SK-N-SH (cell line): ENCODE measurements at regions not wholly inside any gene's neighbourhood (a gene's known extent, or its start where the extent isn't known, plus 50 kb on each side); places are given as distances from the start of the nearest gene placed in this dataset.

Source experiments
- CTCF ChIA-PET: fragments of 300-600, 350-600 bp; formaldehyde crosslinking; extraction: SDS; loops from one replicate; lab custom pipeline; 2021; lab: Yijun Ruan, JAX
- POLR2A ChIA-PET: fragments of 350-600 bp; sonication (Branson Sonifier 250); formaldehyde crosslinking; extraction: SDS; loops from one replicate; lab custom pipeline; 2020; ENCODE audit warnings: antibody characterized with exemption, inconsistent platforms; lab: Yijun Ruan, JAX
- DNase-seq: peaks from one replicate; pipeline ENCODE4 v3.0.0; 2012
- H2AFZ ChIP-seq: fragments of 200-600 bp; sonication (generic); 2 replicates; pipeline ENCODE4 v1.8.1; 2016; ENCODE audit warnings: antibody characterized with exemption, mild to moderate bottlenecking, low read depth
- H3F3A ChIP-seq: fragments of 200-600 bp; sonication (generic); replicated peaks from 2 replicates; pipeline ENCODE3; 2016; ENCODE audit warnings: antibody characterized with exemption, mild to moderate bottlenecking; ENCODE audit not compliant: insufficient read depth
- H3K27ac ChIP-seq, 2 experiments: fragments of 200-500 bp in 1 of 2; fragments of 200-600 bp in 1 of 2; sonication (Bioruptor generic) in 1 of 2; sonication (generic), shearing (Covaris generic) in 1 of 2; 2 replicates each; pipeline versions ENCODE4 v1.5.1 to v1.6.1; 2014 to 2016; ENCODE audit warnings: low read depth in 2 of 2, inconsistent platforms in 1 of 2, low read length in 1 of 2, mild to moderate bottlenecking in 1 of 2, mixed read lengths in 1 of 2
- H3K27me3 ChIP-seq: fragments of 200-600 bp; sonication (generic), shearing (Covaris generic); 2 replicates; pipeline ENCODE4 v1.6.1; 2016; ENCODE audit warnings: mixed run types; ENCODE audit not compliant: insufficient read depth
- H3K36me3 ChIP-seq, 2 experiments: fragments of 200-500 bp in 1 of 2; fragments of 200-600 bp in 1 of 2; sonication (Bioruptor generic) in 1 of 2; sonication (generic) in 1 of 2; replicated peaks in 1 of 2; 2 replicates each; pipeline versions ENCODE3 to v1.5.1; 2014 to 2016; ENCODE audit warnings: low read length in 1 of 2, mild to moderate bottlenecking in 1 of 2; ENCODE audit not compliant: insufficient read depth in 2 of 2, control insufficient read depth in 1 of 2
- H3K4me1 ChIP-seq, 2 experiments: fragments of 200-500 bp in 1 of 2; fragments of 200-600 bp in 1 of 2; sonication (Bioruptor generic) in 1 of 2; sonication (generic), shearing (Covaris generic) in 1 of 2; 2 replicates each; pipeline versions ENCODE4 v1.5.1 to v1.6.1; 2014 to 2016; ENCODE audit warnings: low read depth in 1 of 2, low read length in 1 of 2, mixed run types in 1 of 2; ENCODE audit not compliant: insufficient read depth in 2 of 2, control insufficient read depth in 1 of 2
- H3K4me2 ChIP-seq: fragments of 200-600 bp; sonication (generic), shearing (Covaris generic); 2 replicates; pipeline ENCODE4 v1.6.1; 2017; ENCODE audit warnings: mixed run types
- H3K4me3 ChIP-seq, 2 experiments: fragments of 200-500 bp in 1 of 2; fragments of 200-600 bp in 1 of 2; sonication (Bioruptor generic) in 1 of 2; sonication (generic), shearing (Covaris generic) in 1 of 2; 2 replicates each; pipeline versions ENCODE4 v1.5.1 to v1.8.1; 2014 to 2016; ENCODE audit warnings: low read depth in 2 of 2, inconsistent platforms in 1 of 2, low read length in 1 of 2, mild to moderate bottlenecking in 1 of 2, mixed read lengths in 1 of 2, moderate library complexity in 1 of 2
- H3K79me2 ChIP-seq: fragments of 200-600 bp; sonication (generic); 2 replicates; pipeline ENCODE4 v1.8.1; 2017; ENCODE audit warnings: mild to moderate bottlenecking; ENCODE audit not compliant: insufficient read depth
- H3K9ac ChIP-seq: fragments of 200-600 bp; sonication (generic); 2 replicates; pipeline ENCODE4 v1.6.1; 2017; ENCODE audit warnings: mixed run types
- H3K9me2 ChIP-seq: fragments of 200-600 bp; sonication (generic); 2 replicates; pipeline ENCODE4 v1.6.1; 2017; ENCODE audit warnings: mixed run types
- H3K9me3 ChIP-seq: fragments of 200-600 bp; sonication (generic); 2 replicates; pipeline ENCODE4 v1.6.1; 2017; ENCODE audit warnings: mixed run types, mild to moderate bottlenecking, moderate library complexity
- H4K20me1 ChIP-seq: fragments of 200-600 bp; sonication (generic); 2 replicates; pipeline ENCODE4 v1.6.1; 2017; ENCODE audit warnings: mild to moderate bottlenecking, mixed run types; ENCODE audit not compliant: insufficient read depth
- CHD2 ChIP-seq: fragments of 150-350 bp; IDR thresholded peaks from 2 replicates; pipeline ENCODE4 v1.6.1; 2018; ENCODE audit warnings: low read length; ENCODE audit not compliant: partially characterized antibody
- EZH2phosphoT487 ChIP-seq: fragments of 200-600 bp; sonication (generic); IDR thresholded peaks from 2 replicates; pipeline ENCODE4 v1.6.1; 2017; ENCODE audit warnings: low read depth, mixed run types, mild to moderate bottlenecking, antibody characterized with exemption, moderate library complexity, borderline replicate concordance
- FOSL2 ChIP-seq: IDR thresholded peaks from 2 replicates; pipeline ENCODE4 v1.4.0; 2012; ENCODE audit warnings: low read depth, mild to moderate bottlenecking, moderate library complexity, borderline replicate concordance
- FOXM1 ChIP-seq: IDR thresholded peaks from 2 replicates; pipeline ENCODE4 v1.4.0; 2012; ENCODE audit warnings: low read depth, mild to moderate bottlenecking
- IRF3 ChIP-seq: fragments of 150-350 bp; IDR thresholded peaks from 2 replicates; pipeline ENCODE4 v1.6.1; 2016; ENCODE audit warnings: mild to moderate bottlenecking, low read depth, low read length
- JUND ChIP-seq: IDR thresholded peaks from 2 replicates; pipeline ENCODE4 v1.4.0; 2012
- MAX ChIP-seq: IDR thresholded peaks from 2 replicates; pipeline ENCODE4 v1.4.0; 2012; ENCODE audit warnings: low read depth
- RCOR1 ChIP-seq: fragments of 150-350 bp; IDR thresholded peaks from 2 replicates; pipeline ENCODE4 v1.6.1; 2017; ENCODE audit warnings: antibody characterized with exemption, low read length
- RFX5 ChIP-seq: IDR thresholded peaks from 2 replicates; pipeline ENCODE4 v1.6.1; 2012; ENCODE audit warnings: mild to moderate bottlenecking, improper control_type of control experiment, low read length
- RXRA ChIP-seq: IDR thresholded peaks from 2 replicates; pipeline ENCODE4 v1.4.0; 2012; ENCODE audit warnings: low read depth, mild to moderate bottlenecking, borderline replicate concordance
- SIN3A ChIP-seq: IDR thresholded peaks from 2 replicates; pipeline ENCODE4 v1.6.1; 2012; ENCODE audit warnings: low read depth, mild to moderate bottlenecking, low read length, moderate library complexity, borderline replicate concordance
- TCF12 ChIP-seq: IDR thresholded peaks from 2 replicates; pipeline ENCODE4 v1.4.0; 2012
- USF2 ChIP-seq: fragments of 150-350 bp; IDR thresholded peaks from 2 replicates; pipeline ENCODE4 v1.6.1; 2017; ENCODE audit warnings: antibody characterized with exemption, low read length, low read depth, borderline replicate concordance
- WGBS: methylation state at CpG from one replicate; pipeline ENCODE4 v1.1.6; 2017; ENCODE audit warnings: low lambda C conversion rate; 5-methylcytosine and 5-hydroxymethylcytosine counted together
- TF ChIP-seq, protein P1 (sequence below): IDR thresholded peaks from 2 replicates; pipeline ENCODE4 v1.4.0; 2012; ENCODE audit warnings: low read depth, borderline replicate concordance
- TF ChIP-seq, protein P2 (sequence below): IDR thresholded peaks from 2 replicates; pipeline ENCODE4 v1.6.1; 2012; ENCODE audit warnings: mild to moderate bottlenecking, low read depth, low read length, moderate library complexity
- TF ChIP-seq, protein P3 (sequence below): fragments of 200-600 bp; sonication (generic); IDR thresholded peaks from 2 replicates; pipeline ENCODE4 v1.6.1; 2017; ENCODE audit warnings: antibody characterized with exemption, mild to moderate bottlenecking, moderate library complexity

- Histone ChIP-seq H3K79me2 (no peaks in the 10 kb centered on the region), H3K27ac (no peak overlapping the region), H3K4me2 (no peak overlapping the region), H3K9me2 (no peaks in the 10 kb centered on the region), H2AFZ (no peak overlapping the region), H3K9me3 (no peaks in the 10 kb centered on the region), H3K9ac (no peak overlapping the region), H3K4me1 (peaks cover 0 to 6% of the 10 kb centered on the region in 2 experiments; a peak in 1 of 4 replicates), H3K4me3 (no peak overlapping the region), H3K36me3 (no peaks in the 10 kb centered on the region), H4K20me1 (no peaks in the 10 kb centered on the region), H3F3A (no peaks in the 10 kb centered on the region), H3K27me3 (no peaks in the 10 kb centered on the region)
- WGBS: 54% methylated on average over 4 of the region's 5 CpGs
- TF ChIP-seq RXRA (no peak), FOSL2 (no peak), FOXM1 (no peak), RCOR1 (no peak), TCF12 (no peak), SIN3A (no peak), MAX (no peak), RFX5 (no peak), JUND (no peak), EZH2phosphoT487 (no peak), CHD2 (no peak), IRF3 (no peak), USF2 (no peak)
- TF ChIP-seq, protein P1, sequence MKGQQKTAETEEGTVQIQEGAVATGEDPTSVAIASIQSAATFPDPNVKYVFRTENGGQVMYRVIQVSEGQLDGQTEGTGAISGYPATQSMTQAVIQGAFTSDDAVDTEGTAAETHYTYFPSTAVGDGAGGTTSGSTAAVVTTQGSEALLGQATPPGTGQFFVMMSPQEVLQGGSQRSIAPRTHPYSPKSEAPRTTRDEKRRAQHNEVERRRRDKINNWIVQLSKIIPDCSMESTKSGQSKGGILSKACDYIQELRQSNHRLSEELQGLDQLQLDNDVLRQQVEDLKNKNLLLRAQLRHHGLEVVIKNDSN: no peak
- TF ChIP-seq, protein P2, sequence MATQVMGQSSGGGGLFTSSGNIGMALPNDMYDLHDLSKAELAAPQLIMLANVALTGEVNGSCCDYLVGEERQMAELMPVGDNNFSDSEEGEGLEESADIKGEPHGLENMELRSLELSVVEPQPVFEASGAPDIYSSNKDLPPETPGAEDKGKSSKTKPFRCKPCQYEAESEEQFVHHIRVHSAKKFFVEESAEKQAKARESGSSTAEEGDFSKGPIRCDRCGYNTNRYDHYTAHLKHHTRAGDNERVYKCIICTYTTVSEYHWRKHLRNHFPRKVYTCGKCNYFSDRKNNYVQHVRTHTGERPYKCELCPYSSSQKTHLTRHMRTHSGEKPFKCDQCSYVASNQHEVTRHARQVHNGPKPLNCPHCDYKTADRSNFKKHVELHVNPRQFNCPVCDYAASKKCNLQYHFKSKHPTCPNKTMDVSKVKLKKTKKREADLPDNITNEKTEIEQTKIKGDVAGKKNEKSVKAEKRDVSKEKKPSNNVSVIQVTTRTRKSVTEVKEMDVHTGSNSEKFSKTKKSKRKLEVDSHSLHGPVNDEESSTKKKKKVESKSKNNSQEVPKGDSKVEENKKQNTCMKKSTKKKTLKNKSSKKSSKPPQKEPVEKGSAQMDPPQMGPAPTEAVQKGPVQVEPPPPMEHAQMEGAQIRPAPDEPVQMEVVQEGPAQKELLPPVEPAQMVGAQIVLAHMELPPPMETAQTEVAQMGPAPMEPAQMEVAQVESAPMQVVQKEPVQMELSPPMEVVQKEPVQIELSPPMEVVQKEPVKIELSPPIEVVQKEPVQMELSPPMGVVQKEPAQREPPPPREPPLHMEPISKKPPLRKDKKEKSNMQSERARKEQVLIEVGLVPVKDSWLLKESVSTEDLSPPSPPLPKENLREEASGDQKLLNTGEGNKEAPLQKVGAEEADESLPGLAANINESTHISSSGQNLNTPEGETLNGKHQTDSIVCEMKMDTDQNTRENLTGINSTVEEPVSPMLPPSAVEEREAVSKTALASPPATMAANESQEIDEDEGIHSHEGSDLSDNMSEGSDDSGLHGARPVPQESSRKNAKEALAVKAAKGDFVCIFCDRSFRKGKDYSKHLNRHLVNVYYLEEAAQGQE: no peak
- TF ChIP-seq, protein P3, sequence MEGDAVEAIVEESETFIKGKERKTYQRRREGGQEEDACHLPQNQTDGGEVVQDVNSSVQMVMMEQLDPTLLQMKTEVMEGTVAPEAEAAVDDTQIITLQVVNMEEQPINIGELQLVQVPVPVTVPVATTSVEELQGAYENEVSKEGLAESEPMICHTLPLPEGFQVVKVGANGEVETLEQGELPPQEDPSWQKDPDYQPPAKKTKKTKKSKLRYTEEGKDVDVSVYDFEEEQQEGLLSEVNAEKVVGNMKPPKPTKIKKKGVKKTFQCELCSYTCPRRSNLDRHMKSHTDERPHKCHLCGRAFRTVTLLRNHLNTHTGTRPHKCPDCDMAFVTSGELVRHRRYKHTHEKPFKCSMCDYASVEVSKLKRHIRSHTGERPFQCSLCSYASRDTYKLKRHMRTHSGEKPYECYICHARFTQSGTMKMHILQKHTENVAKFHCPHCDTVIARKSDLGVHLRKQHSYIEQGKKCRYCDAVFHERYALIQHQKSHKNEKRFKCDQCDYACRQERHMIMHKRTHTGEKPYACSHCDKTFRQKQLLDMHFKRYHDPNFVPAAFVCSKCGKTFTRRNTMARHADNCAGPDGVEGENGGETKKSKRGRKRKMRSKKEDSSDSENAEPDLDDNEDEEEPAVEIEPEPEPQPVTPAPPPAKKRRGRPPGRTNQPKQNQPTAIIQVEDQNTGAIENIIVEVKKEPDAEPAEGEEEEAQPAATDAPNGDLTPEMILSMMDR: no peak
- no peak for DNase-seq
- CTCF ChIA-PET: interaction anchor here (1.1 kb wide), 1 partner anchor 20 kb away, joined by 3 read pairs; no protein-coding TSS in a partner anchor
- POLR2A ChIA-PET: no interaction called here
Measured at GRCh38 chr1:56258371-56258770, 321.0 kb downstream of the PLPP3 start.
